Ishikawa (cell line): ENCODE measurements at regions not wholly inside any gene's neighbourhood (a gene's known extent, or its start where the extent isn't known, plus 50 kb on each side); places are given as distances from the start of the nearest gene placed in this dataset.

Experiments used
- CEBPB ChIP-seq: IDR thresholded peaks from 2 replicates; pipeline ENCODE4 v1.6.1; 2012
- CREB1 ChIP-seq: IDR thresholded peaks from 2 replicates; pipeline ENCODE4 v1.6.1; 2012; ENCODE audit warnings: low read depth
- EP300 ChIP-seq: IDR thresholded peaks from 2 replicates; pipeline ENCODE4 v1.6.1; 2012; ENCODE audit warnings: borderline replicate concordance
- FOXM1 ChIP-seq: IDR thresholded peaks from 2 replicates; pipeline ENCODE4 v1.6.1; 2012; ENCODE audit warnings: low read depth, borderline replicate concordance
- MAX ChIP-seq: IDR thresholded peaks from 2 replicates; pipeline ENCODE4 v1.6.1; 2012
- NFIC ChIP-seq: IDR thresholded peaks from 2 replicates; pipeline ENCODE4 v1.6.1; 2012
- RAD21 ChIP-seq: IDR thresholded peaks from 2 replicates; pipeline ENCODE4 v1.6.1; 2012; ENCODE audit warnings: low read depth
- REST ChIP-seq: IDR thresholded peaks from 2 replicates; pipeline ENCODE4 v1.6.1; 2012; ENCODE audit warnings: low read depth, mild to moderate bottlenecking
- TAF1 ChIP-seq: IDR thresholded peaks from 2 replicates; pipeline ENCODE4 v1.6.1; 2012; ENCODE audit warnings: low read depth, mild to moderate bottlenecking
- TCF12 ChIP-seq: IDR thresholded peaks from 2 replicates; pipeline ENCODE4 v1.6.1; 2012; ENCODE audit warnings: low read depth
- TEAD4 ChIP-seq: IDR thresholded peaks from 2 replicates; pipeline ENCODE4 v1.6.1; 2012
- USF1 ChIP-seq: IDR thresholded peaks from 2 replicates; pipeline ENCODE4 v1.6.1; 2012
- YY1 ChIP-seq: IDR thresholded peaks from 2 replicates; pipeline ENCODE4 v1.6.1; 2012; ENCODE audit warnings: low read depth
- ZBTB7A ChIP-seq: IDR thresholded peaks from 2 replicates; pipeline ENCODE4 v1.6.1; 2012; ENCODE audit warnings: low read depth

GRCh38 chr2:12341215-12341614 lies 375.5 kb upstream of the TRIB2 start:
- no peak for TF ChIP-seq USF1
- TF ChIP-seq RAD21 = no peak
- TF ChIP-seq CEBPB = no peak
- no peak for TF ChIP-seq CREB1
- TF ChIP-seq EP300 = no peak
- TF ChIP-seq FOXM1 = no peak

DNA sequence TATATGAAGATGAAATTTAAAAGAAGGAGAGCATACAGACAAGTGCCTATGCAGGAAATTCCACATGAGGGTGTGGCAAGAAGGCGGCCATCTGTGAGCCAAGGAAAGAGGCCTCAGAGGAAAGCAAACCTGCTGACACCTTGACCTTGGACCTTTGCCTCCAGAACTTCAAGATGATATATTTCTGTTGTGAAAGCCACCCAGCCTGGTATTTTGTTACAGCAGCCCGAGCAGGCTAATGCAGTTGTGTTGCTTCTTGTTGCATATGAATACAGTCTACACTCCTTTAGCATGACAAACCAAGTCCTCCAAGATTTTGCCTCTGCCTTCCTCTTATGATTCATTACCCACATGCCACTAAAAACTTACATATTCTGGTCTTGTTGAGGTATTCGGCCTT lies 374.8 kb upstream of the TRIB2 start:
- TF ChIP-seq YY1 (no peak), ZBTB7A (no peak), USF1 (no peak), NFIC (no peak), TAF1 (no peak), MAX (no peak), TCF12 (no peak), CEBPB (no peak), REST (no peak), RAD21 (no peak), TEAD4 (no peak)

GRCh38 chr2:12343141-12343540 lies 373.6 kb upstream of the TRIB2 start:
- TF ChIP-seq REST (no peak), CEBPB (no peak), FOXM1 (no peak), RAD21 (no peak)

- TF ChIP-seq EP300 = no peak
- no peak for TF ChIP-seq CREB1
- TF ChIP-seq MAX = no peak
- TF ChIP-seq TAF1 = no peak
- TF ChIP-seq YY1 = no peak
- no peak for TF ChIP-seq FOXM1
- TF ChIP-seq TCF12 = no peak
- TF ChIP-seq USF1 = no peak
- TF ChIP-seq REST = no peak
Measured at GRCh38 chr2:12347066-12347493, 369.7 kb upstream of the TRIB2 start.

- TF ChIP-seq USF1 (no peak), YY1 (no peak), REST (no peak)
Measured at GRCh38 chr2:12348216-12348615, 368.5 kb upstream of the TRIB2 start.
